HG03280 (cell line): ENCODE measurements at regions not wholly inside any gene's neighbourhood (a gene's known extent, or its start where the extent isn't known, plus 50 kb on each side); places are given as distances from the start of the nearest gene placed in this dataset.
"Not testable (repeated sequence)": the region's sequence is repeated elsewhere in the genome, so short reads cannot be mapped to it uniquely, and the experiment has no call there.

ENCODE experiments used
- ATAC-seq: cut with Tn5 transposase; IDR thresholded peaks from one replicate; pipeline ENCODE4 v1.9.1; 2021; ENCODE audit warnings: mild to moderate bottlenecking, moderate library complexity; ENCODE audit not compliant: unreplicated experiment

DNA sequence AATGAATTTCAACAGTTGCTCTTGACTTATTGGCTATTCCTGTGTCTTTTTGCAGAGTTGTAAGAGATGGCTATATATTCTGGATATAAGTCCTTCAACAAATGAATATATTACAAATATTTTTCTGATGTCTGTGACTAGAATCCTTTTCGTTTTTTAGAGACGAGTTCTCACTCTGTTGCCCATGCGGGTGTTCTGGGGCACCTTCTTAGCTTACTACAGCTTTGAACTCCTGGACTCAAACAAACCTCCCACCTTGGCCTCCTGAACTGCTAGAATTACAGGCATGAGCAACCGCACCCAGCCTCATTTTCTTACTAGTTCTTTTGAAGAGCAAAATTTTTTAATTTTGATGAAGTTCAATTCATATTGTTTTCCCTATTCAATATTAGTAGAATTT, 287.8 kb downstream of the LIG4 start:
- ATAC-seq, result no peak

- ATAC-seq, result not testable (repeated sequence)
These were observed 288.8 kb downstream of the LIG4 start for GRCh38 chr13:107926515-107926914.

GRCh38 chr13:107916902-107917301, 298.4 kb downstream of the LIG4 start:
- not testable (repeated sequence) for ATAC-seq

DNA sequence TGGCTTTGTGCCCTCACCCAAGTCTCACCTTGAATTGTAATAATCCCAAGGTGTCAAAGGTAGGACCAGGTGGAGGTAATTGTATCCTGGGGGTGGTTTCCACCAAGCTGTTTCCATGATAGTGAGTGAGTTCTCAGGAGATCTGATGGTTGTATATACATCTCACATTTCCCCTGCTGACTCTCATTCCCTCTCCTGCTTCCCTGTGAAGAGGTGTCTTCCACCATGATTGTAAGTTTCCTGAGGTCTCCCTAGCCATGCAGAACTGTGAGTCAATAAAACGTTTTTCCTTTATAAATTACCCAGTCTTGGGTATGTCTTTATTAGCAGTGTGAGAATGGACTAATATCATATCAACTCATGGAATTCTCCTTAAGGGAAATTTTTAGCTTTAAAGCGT, 302.6 kb downstream of the LIG4 start:
- no peak for ATAC-seq

GRCh38 chr13:107907065-107907805, 308.1 kb downstream of the LIG4 start:
- no peak for ATAC-seq

GRCh38 chr13:107906131-107906530, 309.2 kb downstream of the LIG4 start:
- ATAC-seq, result no peak

DNA sequence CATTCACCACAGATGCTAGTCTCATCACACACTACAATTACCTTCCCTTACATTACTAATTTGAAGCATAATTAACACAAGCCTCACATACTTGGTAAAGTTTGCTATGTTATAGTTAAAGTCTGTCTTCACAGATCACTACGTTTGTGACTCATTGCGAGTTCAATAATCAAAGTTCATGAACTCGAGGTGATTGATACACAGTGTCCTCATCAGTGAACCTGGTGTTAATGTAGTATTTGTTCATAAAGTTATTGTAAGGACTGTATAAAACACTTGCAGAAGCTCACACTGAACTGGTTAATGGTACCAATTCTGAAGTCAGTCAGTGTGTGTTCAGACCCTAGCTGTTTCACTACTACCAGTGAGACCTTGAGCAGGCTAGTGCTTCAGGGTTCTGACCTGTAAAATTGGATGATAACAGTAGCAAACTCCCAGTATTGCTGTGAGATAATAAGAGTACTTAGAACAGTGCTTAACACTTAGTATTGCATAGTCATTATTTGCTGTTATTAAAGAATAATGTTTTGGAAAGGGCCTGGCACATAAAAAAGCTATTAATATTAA, 313.3 kb downstream of the LIG4 start:
- no peak for ATAC-seq

GRCh38 chr13:107901230-107901629, 314.1 kb downstream of the LIG4 start:
- no peak for ATAC-seq

DNA sequence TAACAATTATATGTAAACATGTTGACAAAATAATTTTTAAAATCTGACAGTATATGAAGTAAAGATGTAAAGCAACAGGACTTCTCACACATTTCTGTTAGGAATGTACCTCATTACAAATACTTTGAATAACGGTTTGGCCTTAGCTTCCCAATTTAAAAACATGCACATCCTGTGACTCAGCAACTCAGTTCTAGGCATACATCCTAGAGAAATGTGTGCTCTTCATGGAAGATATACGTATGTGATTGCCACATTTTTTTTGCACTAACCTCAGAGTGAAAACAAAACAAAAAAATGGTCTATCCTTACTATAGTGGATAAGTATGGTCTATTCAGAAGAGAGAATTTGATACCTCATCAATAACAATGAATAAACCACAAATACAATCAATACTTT, 314.6 kb downstream of the LIG4 start:
- no peak for ATAC-seq

- no peak for ATAC-seq
These were observed 329.2 kb downstream of the LIG4 start for GRCh38 chr13:107886118-107886517.

GRCh38 chr13:107884564-107884963, 330.8 kb downstream of the LIG4 start:
- no peak for ATAC-seq

DNA sequence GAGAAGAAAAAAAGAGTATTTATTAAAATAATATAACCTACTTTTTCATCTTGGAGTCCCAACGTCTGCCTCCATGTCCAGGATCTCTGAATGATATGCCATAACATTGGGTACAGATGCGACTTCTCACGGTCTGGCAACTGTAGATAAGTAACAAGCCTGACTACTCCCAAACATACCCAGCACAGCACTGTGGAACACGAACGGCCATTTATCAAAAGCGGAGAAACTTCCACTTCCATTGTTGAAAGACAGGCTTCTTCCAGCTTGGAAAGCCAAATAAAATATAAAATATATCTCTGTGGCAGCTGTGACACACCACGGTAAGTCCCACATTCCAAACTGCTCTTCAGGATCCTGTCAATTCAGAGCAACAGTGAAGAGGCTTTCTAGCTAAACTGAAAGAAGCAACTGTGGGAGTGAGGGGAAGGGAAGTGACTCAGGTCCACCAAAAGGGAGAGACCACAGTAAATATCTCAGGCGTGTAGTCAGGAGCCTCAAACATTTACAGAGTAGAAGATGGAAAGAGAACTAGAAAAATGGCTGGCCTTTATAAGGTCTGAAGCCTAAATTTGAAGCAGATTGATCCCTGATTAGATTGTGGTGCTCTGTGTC, 331.7 kb downstream of the LIG4 start:
- no peak for ATAC-seq

DNA sequence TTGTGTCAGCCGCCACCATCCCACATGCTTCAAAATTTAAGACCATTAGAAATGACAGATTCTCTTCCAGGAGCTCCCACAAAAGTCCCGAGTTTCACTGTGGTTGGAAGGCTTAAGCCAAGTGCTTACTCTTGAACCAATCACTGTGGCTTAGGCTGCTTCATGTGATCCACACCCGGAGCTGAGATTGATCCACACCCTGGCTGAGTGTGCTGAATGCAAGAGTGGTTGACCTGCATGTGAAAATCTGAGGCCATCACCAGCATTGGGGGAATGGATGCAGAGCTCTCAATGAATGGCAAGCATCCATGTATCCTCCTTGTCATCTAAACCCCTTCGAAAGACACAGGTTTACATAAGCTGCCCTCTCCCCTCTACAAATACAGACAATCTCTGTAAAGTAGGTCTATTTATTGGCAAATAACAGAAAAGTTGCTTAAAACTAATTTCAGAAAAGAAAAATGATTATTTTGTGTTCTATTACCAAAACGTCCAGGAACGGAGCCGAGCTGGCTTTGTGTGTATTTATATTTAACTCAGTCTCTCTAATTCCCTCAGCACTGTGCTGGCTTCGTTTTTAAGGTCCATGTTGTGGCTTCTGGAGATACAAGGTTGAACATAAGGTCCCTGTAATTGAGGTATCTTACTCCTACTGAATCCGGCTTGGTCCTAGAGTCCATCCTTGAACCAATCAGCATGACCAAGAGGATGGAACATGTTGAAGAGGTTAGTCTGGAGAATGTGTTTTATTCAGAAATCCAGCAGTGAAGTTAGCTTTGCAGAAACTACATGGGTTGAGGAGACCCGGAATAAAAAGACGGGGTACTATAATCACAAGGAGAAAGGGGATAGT, 332.4 kb downstream of the LIG4 start:
- ATAC-seq, result no peak

DNA sequence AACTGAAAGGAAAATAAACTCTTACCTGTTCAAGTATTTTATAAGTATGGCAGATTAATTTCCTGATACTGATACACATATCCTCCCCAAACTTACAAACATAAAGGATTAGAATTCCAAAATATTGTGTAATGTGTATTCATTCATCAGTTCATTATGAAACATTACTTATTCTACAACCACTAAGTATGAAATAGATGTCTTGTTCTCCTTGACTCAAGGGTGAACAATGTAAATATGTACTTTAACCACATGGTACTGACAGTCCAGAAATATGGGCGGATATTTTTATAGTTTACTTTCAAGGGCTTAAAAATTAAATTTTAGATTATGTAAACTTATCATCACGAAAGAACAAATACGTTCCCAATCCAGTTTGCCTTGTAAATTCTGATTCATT, 334.0 kb downstream of the LIG4 start:
- ATAC-seq, result no peak

GRCh38 chr13:107874456-107874855, 340.9 kb downstream of the LIG4 start:
- ATAC-seq, result no peak

- ATAC-seq, result no peak
These were observed 341.4 kb downstream of the LIG4 start for GRCh38 chr13:107873926-107874325.

DNA sequence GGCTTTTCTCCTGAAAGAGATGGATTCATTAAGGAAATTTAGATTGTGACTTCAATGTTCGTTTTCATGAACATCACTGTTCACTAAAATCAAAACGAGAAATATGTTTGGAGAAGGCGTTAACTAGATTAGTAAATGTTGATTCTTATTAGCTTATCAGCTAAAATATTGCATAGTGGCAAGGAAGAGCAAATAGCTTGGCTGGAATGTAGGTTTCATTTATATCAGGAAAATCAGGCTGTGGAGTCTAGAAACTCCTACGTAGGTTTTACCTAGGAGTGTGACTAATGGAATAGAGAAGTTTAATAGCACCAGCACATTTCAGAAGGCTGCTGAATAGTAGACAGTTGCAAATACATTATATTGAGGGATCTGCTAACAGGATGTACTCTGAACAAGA, 344.9 kb downstream of the LIG4 start:
- ATAC-seq, result no peak

- no peak for ATAC-seq
These were observed 347.4 kb downstream of the LIG4 start for GRCh38 chr13:107867701-107868661.

DNA sequence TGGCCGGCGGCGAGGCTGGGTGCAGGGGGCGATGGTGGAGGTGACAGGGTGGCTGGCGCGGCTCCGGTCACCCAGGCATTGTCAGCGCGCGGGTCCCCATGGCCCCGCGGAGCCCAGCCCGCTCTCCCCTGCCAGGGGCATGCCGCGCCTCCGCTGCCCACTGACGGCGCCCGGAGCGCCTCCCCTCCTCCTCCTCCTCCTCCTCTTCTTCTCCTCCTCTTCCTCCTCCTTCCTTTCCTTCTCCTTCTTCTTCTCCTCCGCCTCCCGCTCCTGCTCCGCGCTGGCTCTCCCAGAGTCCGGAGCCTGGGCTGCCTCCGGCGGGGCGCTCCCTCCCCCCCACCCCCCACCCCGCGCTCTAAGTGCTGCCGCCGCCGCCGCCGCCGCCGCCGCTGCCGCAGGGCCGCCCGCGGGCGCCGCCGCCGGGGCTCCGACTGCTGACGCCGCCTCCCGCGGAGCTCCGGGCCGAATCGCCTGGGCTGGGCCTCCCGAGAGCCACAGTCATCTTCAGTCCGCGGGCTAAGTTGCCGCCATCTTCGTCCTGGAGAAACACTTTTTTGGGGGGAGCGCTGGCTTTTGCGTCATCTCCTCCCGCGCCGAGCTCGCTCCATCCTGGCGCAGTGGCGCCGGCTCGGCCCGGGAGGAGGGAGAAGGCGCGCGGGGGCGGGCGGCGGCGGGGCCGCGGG, 348.3 kb downstream of the LIG4 start:
- ATAC-seq, result no peak
